ENCODE measurements at regions not wholly inside any gene's neighbourhood (a gene's known extent, or its start where the extent isn't known, plus 50 kb on each side); places are given as distances from the start of the nearest gene placed in this dataset.

DNA sequence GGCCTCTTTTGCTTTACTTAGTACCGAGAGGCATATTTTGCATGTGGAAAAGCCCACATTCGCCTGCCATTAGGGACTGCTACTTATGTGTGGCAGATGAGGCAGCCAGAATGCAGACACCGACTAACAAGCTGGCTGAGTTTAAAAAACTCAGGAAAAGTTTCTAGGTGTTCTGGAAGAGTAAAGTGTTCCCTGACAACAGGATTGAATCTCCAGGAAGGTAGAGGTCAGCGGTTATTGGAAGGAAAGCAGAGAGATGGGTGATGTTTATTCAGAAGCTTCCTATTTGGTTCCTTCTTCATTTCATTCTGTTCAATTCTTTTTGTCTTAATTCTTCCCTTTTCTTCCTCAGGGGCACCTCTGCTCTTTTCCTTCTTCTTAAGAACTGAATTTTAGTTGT, 206.9 kb upstream of the SNX7 start:
- Histone ChIP-seq H3K4me3 (ENCODE audit: low read depth, low read length) (no peak overlapping the region), H3K27ac (ENCODE audit: extremely low read depth, low read depth, low read length) (no peak overlapping the region), H3K9me3 (ENCODE audit: control insufficient read depth, insufficient read depth, low read depth, low read length) (no peaks in the 10 kb centered on the region), H3K36me3 (ENCODE audit: control insufficient read depth in 2 of 2, insufficient read depth in 1 of 2, low read length in 2 of 2) (no peaks in the 10 kb centered on the region), H3K4me1 (ENCODE audit: control insufficient read depth, insufficient read depth, low read length) (no peaks in the 10 kb centered on the region)
- ChIA-PET CTCF (no interaction called here), POLR2A (no interaction called here)
- TF ChIP-seq ZNF585B (tag by site-specific recombination; IDR thresholded peaks at IDR 0.05) (no peak), ZNF133 (tag by site-specific recombination; IDR thresholded peaks at IDR 0.05) (no peak), EGR2 (tag by site-specific recombination; IDR thresholded peaks at IDR 0.05; ENCODE audit: low read depth) (no peak), BCL11B (tag by site-specific recombination; IDR thresholded peaks at IDR 0.05; ENCODE audit: low read depth) (no peak), ZEB2 (tag by site-specific recombination; IDR thresholded peaks at IDR 0.05) (no peak), ZNF707 (tag by site-specific recombination; IDR thresholded peaks at IDR 0.05) (no peak), TCF7L2 (IDR thresholded peaks at IDR 0.05; ENCODE audit: borderline replicate concordance, low read depth, low read length) (no peak), ZNF596 (tag by site-specific recombination; IDR thresholded peaks at IDR 0.05) (no peak), ZNF184 (tag by site-specific recombination; IDR thresholded peaks at IDR 0.05) (no peak)
- TF ChIP-seq, protein P1, sequence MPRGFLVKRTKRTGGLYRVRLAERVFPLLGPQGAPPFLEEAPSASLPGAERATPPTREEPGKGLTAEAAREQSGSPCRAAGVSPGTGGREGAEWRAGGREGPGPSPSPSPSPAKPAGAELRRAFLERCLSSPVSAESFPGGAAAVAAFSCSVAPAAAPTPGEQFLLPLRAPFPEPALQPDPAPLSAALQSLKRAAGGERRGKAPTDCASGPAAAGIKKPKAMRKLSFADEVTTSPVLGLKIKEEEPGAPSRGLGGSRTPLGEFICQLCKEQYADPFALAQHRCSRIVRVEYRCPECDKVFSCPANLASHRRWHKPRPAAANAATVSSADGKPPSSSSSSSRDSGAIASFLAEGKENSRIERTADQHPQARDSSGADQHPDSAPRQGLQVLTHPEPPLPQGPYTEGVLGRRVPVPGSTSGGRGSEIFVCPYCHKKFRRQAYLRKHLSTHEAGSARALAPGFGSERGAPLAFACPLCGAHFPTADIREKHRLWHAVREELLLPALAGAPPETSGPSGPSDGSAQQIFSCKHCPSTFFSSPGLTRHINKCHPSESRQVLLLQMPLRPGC (tag by site-specific recombination; IDR thresholded peaks at IDR 0.05), result no peak

DNA sequence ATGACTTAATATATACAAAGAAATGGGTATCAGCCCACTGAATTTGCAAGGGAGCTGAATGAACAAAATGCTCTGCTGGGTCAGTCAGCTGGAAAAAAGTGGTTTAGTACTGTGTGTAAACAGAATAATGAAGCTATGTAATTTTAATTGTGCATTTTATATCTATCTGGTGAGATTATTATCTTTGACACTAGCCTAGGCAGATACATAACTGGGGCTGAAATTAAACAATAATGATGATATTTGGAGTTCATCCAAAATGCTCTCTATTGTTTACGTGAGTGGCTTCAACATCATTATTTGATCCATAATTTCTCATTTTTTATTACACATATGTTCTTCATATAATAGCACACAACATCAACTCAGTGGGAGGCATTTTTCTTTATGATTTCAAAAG, 208.5 kb upstream of the SNX7 start:
- CTCF ChIA-PET, result interaction anchor here (0.8 kb wide), 1 partner anchor 1001 kb away, joined by 3 read pairs; no protein-coding TSS in a partner anchor
- Histone ChIP-seq H3K36me3 (ENCODE audit: control insufficient read depth in 2 of 2, insufficient read depth in 1 of 2, low read length in 2 of 2) (no peaks in the 10 kb centered on the region), H3K4me3 (ENCODE audit: low read depth, low read length) (no peak overlapping the region), H3K4me1 (ENCODE audit: control insufficient read depth, insufficient read depth, low read length) (no peaks in the 10 kb centered on the region), H3K9me3 (ENCODE audit: control insufficient read depth, insufficient read depth, low read depth, low read length) (no peaks in the 10 kb centered on the region), H3K27ac (ENCODE audit: extremely low read depth, low read depth, low read length) (no peak overlapping the region)
- no peak for TF ChIP-seq ZNF391 (tag by site-specific recombination; IDR thresholded peaks at IDR 0.05; ENCODE audit: borderline replicate concordance, low read depth)
- TF ChIP-seq ZNF610 (tag by site-specific recombination; IDR thresholded peaks at IDR 0.05; ENCODE audit: borderline replicate concordance), result no peak
- POLR2A ChIA-PET, result no interaction called here

DNA sequence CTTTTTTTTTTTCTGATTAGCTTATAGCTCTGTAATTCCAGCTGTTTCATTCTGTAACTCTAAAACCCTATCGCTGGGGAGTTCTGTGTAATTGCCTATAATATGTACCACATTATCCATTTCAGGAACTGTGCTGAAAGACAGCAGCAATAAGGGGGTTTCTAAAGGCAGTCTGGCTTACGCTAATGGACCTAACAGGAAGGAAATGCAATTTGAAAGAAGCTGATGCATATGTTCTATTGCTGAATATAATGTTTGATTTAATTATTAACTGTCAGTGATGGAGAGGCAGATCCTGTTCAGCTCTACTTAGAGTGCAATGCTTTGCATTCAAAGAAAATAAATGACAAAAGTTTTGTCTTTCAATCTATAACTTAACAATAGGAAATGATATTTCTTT, 209.4 kb upstream of the SNX7 start:
- ChIA-PET POLR2A (no interaction called here), CTCF (interaction anchor here (0.6 to 1.2 kb wide), 3 partner anchors 14 to 104 kb away, joined by 3 to 6 read pairs (median 4); no protein-coding TSS in a partner anchor)
- H3K9me3 ChIP-seq (ENCODE audit: control insufficient read depth, insufficient read depth, low read depth, low read length), result no peaks in the 10 kb centered on the region
- no peaks in the 10 kb centered on the region for H3K36me3 ChIP-seq (ENCODE audit: control insufficient read depth in 2 of 2, insufficient read depth in 1 of 2, low read length in 2 of 2)
- H3K27ac ChIP-seq (ENCODE audit: extremely low read depth, low read depth, low read length), result no peak overlapping the region
- no peak overlapping the region for H3K4me3 ChIP-seq (ENCODE audit: low read depth, low read length)
- no peaks in the 10 kb centered on the region for H3K4me1 ChIP-seq (ENCODE audit: control insufficient read depth, insufficient read depth, low read length)
- TF ChIP-seq, protein P2, sequence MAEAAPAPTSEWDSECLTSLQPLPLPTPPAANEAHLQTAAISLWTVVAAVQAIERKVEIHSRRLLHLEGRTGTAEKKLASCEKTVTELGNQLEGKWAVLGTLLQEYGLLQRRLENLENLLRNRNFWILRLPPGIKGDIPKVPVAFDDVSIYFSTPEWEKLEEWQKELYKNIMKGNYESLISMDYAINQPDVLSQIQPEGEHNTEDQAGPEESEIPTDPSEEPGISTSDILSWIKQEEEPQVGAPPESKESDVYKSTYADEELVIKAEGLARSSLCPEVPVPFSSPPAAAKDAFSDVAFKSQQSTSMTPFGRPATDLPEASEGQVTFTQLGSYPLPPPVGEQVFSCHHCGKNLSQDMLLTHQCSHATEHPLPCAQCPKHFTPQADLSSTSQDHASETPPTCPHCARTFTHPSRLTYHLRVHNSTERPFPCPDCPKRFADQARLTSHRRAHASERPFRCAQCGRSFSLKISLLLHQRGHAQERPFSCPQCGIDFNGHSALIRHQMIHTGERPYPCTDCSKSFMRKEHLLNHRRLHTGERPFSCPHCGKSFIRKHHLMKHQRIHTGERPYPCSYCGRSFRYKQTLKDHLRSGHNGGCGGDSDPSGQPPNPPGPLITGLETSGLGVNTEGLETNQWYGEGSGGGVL (tag by site-specific recombination; IDR thresholded peaks at IDR 0.05), result no peak

DNA sequence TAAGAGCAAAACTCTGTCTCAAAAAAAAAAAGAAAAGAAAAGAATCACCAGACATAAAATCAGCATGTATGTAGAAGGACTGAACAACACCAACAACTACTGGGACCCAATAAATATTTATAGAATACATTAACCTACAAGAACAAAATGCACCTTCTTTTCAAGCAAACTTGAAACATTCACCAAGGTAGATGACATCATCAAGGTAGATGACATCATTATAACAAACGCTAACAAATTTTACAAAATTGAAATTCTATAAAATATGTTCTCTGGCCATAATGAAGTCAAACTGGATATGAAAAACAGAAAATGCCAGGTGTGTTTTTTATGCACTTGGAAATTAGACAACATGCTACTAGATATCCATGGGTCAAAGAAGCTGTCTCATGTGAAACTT, 220.2 kb upstream of the SNX7 start:
- CTCF ChIA-PET, result interaction anchor here (0.6 kb wide), 1 partner anchor 151 kb away, joined by 3 read pairs; no protein-coding TSS in a partner anchor
- TF ChIP-seq, protein P3, sequence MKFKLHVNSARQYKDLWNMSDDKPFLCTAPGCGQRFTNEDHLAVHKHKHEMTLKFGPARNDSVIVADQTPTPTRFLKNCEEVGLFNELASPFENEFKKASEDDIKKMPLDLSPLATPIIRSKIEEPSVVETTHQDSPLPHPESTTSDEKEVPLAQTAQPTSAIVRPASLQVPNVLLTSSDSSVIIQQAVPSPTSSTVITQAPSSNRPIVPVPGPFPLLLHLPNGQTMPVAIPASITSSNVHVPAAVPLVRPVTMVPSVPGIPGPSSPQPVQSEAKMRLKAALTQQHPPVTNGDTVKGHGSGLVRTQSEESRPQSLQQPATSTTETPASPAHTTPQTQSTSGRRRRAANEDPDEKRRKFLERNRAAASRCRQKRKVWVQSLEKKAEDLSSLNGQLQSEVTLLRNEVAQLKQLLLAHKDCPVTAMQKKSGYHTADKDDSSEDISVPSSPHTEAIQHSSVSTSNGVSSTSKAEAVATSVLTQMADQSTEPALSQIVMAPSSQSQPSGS (tag by site-specific recombination; IDR thresholded peaks at IDR 0.05; ENCODE audit: low read depth), result peak; percentile 78
- no peak for TF ChIP-seq ZNF391 (tag by site-specific recombination; IDR thresholded peaks at IDR 0.05; ENCODE audit: borderline replicate concordance, low read depth)
- no peaks in the 10 kb centered on the region for H3K4me1 ChIP-seq (ENCODE audit: control insufficient read depth, insufficient read depth, low read length)

More for the DNA sequence above, 220.2 kb upstream of the SNX7 start:
- H3K4me3 ChIP-seq (ENCODE audit: low read depth, low read length), result no peak overlapping the region
- no peaks in the 10 kb centered on the region for H3K36me3 ChIP-seq (ENCODE audit: control insufficient read depth in 2 of 2, insufficient read depth in 1 of 2, low read length in 2 of 2)
- H3K27ac ChIP-seq (ENCODE audit: extremely low read depth, low read depth, low read length), result no peak overlapping the region
- H3K9me3 ChIP-seq (ENCODE audit: control insufficient read depth, insufficient read depth, low read depth, low read length), result no peaks in the 10 kb centered on the region
- POLR2A ChIA-PET, result no interaction called here
